ENCODE measurements at regions not wholly inside any gene's neighbourhood (a gene's known extent, or its start where the extent isn't known, plus 50 kb on each side); places are given as distances from the start of the nearest gene placed in this dataset.

DNA sequence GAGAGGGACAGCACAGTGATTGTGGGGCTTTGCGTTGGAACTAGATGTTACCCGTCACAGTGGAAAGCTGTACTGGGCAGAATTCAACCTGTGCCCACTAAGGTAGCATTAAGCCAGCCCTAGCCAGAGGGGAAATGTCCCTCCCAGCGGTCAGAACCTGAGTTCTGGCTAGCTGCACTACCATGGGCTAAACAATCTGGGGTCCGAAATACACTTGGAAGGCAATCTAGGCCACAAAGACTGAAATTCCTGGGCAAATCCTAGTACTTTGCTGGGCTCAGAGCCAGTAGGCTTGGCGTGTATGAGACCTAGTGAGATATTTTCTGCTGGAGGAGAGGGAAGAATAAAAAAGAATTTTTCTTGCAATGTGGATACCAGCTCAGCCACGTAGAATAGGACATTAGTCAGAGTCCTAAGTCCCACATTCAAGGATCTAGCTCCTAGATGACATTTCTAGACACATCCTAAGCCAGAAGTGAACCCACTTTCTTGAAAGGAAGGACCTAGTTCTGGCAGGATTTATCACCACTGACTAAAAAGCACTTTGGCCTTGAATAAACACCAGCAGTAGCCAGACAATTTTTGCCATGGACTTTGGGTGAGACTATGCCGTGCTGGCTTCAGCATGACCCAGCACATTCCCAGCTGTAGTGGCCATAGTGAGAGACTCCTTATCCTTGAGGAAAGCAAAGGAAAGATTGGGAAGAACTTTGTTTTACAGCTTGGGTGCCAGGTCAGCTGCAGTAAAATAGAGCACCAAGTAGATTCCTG is 618.0 kb downstream of the BRINP1 start:
- ChIA-PET CTCF (no interaction called here), POLR2A (no interaction called here)
- Histone ChIP-seq H3K4me1 (ENCODE audit: control insufficient read depth, insufficient read depth, low read length) (no peaks in the 10 kb centered on the region), H3K27ac (ENCODE audit: low read length) (no peak overlapping the region), H3K36me3 (ENCODE audit: control insufficient read depth, insufficient read depth, low read length) (no peaks in the 10 kb centered on the region), H3K4me3 (ENCODE audit: low read depth in 2 of 2, low read length in 2 of 2) (no peak overlapping the region), H3K27me3 (ENCODE audit: control insufficient read depth, insufficient read depth, low read length) (no peaks in the 10 kb centered on the region), H3K9me3 (ENCODE audit: control insufficient read depth, insufficient read depth, low read depth, low read length) (no peaks in the 10 kb centered on the region)
- TF ChIP-seq, protein P1, sequence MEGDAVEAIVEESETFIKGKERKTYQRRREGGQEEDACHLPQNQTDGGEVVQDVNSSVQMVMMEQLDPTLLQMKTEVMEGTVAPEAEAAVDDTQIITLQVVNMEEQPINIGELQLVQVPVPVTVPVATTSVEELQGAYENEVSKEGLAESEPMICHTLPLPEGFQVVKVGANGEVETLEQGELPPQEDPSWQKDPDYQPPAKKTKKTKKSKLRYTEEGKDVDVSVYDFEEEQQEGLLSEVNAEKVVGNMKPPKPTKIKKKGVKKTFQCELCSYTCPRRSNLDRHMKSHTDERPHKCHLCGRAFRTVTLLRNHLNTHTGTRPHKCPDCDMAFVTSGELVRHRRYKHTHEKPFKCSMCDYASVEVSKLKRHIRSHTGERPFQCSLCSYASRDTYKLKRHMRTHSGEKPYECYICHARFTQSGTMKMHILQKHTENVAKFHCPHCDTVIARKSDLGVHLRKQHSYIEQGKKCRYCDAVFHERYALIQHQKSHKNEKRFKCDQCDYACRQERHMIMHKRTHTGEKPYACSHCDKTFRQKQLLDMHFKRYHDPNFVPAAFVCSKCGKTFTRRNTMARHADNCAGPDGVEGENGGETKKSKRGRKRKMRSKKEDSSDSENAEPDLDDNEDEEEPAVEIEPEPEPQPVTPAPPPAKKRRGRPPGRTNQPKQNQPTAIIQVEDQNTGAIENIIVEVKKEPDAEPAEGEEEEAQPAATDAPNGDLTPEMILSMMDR (IDR thresholded peaks at IDR 0.05): no peak
- TF ChIP-seq, protein P2, sequence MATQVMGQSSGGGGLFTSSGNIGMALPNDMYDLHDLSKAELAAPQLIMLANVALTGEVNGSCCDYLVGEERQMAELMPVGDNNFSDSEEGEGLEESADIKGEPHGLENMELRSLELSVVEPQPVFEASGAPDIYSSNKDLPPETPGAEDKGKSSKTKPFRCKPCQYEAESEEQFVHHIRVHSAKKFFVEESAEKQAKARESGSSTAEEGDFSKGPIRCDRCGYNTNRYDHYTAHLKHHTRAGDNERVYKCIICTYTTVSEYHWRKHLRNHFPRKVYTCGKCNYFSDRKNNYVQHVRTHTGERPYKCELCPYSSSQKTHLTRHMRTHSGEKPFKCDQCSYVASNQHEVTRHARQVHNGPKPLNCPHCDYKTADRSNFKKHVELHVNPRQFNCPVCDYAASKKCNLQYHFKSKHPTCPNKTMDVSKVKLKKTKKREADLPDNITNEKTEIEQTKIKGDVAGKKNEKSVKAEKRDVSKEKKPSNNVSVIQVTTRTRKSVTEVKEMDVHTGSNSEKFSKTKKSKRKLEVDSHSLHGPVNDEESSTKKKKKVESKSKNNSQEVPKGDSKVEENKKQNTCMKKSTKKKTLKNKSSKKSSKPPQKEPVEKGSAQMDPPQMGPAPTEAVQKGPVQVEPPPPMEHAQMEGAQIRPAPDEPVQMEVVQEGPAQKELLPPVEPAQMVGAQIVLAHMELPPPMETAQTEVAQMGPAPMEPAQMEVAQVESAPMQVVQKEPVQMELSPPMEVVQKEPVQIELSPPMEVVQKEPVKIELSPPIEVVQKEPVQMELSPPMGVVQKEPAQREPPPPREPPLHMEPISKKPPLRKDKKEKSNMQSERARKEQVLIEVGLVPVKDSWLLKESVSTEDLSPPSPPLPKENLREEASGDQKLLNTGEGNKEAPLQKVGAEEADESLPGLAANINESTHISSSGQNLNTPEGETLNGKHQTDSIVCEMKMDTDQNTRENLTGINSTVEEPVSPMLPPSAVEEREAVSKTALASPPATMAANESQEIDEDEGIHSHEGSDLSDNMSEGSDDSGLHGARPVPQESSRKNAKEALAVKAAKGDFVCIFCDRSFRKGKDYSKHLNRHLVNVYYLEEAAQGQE (IDR thresholded peaks at IDR 0.05; ENCODE audit: insufficient read depth in 1 of 2, low read depth in 2 of 2, low read length in 1 of 2): no peak
- TF ChIP-seq TCF7L2 (IDR thresholded peaks at IDR 0.05; ENCODE audit: low read depth, low read length) (no peak), SIN3A (IDR thresholded peaks at IDR 0.05; ENCODE audit: borderline replicate concordance, insufficient read depth, low read depth, low read length) (no peak), POLR2AphosphoS5 (IDR thresholded peaks at IDR 0.05; ENCODE audit: low read depth, low read length) (no peak)
- in situ Hi-C loops (cut with HindIII; ENCODE audit: low pct_unique_long_range_greater_than_20kb, low sequenced_read_pairs) (no loop called here), intact Hi-C loops (cut with micrococcal nuclease; ENCODE audit: unreplicated experiment) (no loop called here)
- no TSS peak for BruUV-seq (replicated peaks)
- no peak for DNase-seq (ENCODE audit: low read depth, low spot score)
- no peak for ATAC-seq

DNA sequence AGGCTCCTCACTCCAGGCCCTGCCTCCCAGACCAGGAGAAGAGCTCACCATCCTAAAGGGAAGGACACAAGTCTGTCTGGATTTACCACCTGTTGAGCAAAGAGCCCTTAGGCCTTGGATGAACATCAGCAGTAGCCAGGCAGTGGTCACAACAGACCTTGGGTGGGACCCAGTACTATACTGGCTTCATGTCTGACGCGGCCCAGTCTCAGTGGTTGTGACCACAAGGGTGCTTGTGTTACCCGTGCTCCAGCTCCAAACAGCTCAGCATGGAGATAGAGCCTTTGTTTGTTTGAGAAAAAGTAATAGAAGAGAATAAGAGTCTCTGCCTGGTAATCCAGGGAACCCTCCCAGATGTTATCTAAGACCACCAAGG is 617.4 kb downstream of the BRINP1 start:
- BruUV-seq (replicated peaks): no TSS peak
- Histone ChIP-seq H3K36me3 (ENCODE audit: control insufficient read depth, insufficient read depth, low read length) (no peaks in the 10 kb centered on the region), H3K9me3 (ENCODE audit: control insufficient read depth, insufficient read depth, low read depth, low read length) (no peaks in the 10 kb centered on the region), H3K27ac (ENCODE audit: low read length) (no peak overlapping the region), H3K4me1 (ENCODE audit: control insufficient read depth, insufficient read depth, low read length) (no peaks in the 10 kb centered on the region), H3K4me3 (ENCODE audit: low read depth in 2 of 2, low read length in 2 of 2) (no peak overlapping the region), H3K27me3 (ENCODE audit: control insufficient read depth, insufficient read depth, low read length) (no peaks in the 10 kb centered on the region)
- no peak for ATAC-seq
- no peak for DNase-seq (ENCODE audit: low read depth, low spot score)
- in situ Hi-C loops (cut with HindIII; ENCODE audit: low pct_unique_long_range_greater_than_20kb, low sequenced_read_pairs): no loop called here
- intact Hi-C loops (cut with micrococcal nuclease; ENCODE audit: unreplicated experiment): no loop called here
- TF ChIP-seq POLR2AphosphoS5 (IDR thresholded peaks at IDR 0.05; ENCODE audit: low read depth, low read length) (no peak), SIN3A (IDR thresholded peaks at IDR 0.05; ENCODE audit: borderline replicate concordance, insufficient read depth, low read depth, low read length) (no peak), TCF7L2 (IDR thresholded peaks at IDR 0.05; ENCODE audit: low read depth, low read length) (no peak)
- TF ChIP-seq, protein P1 (IDR thresholded peaks at IDR 0.05): no peak
- TF ChIP-seq, protein P2 (IDR thresholded peaks at IDR 0.05; ENCODE audit: insufficient read depth in 1 of 2, low read depth in 2 of 2, low read length in 1 of 2): no peak
- POLR2A ChIA-PET: no interaction called here
- CTCF ChIA-PET: no interaction called here

Measured in Panc1 (cell line).